ENCODE measurements at regions not wholly inside any gene's neighbourhood (a gene's known extent, or its start where the extent isn't known, plus 50 kb on each side); places are given as distances from the start of the nearest gene placed in this dataset.
"Not testable (repeated sequence)": the region's sequence is repeated elsewhere in the genome, so short reads cannot be mapped to it uniquely, and the experiment has no call there.

DNA sequence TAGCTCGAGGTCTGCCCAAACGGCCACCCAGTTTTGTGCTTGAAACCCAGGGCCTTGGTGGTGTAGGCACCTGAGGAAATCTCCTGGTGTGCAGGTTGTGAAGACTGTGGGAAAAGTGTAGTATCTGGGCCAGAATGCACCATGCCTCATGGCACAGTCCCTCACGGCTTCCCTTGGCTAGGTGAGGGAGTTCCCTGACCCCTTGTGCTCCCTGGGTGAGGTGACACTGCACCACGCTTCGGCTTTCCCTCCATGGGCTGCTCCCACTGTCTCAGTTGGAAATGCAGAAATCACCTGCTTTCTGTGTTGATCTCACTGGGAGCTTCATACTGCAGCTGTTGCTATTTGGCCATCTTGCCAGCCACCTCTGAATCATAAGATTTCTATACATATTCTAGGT is 62.4 kb upstream of the CDK6 start:
- Histone ChIP-seq H3K36me3 (ENCODE audit: control insufficient read depth in 2 of 3, insufficient read depth in 3 of 3, low read length in 3 of 3) (no peaks in the 10 kb centered on the region), H3K27ac (ENCODE audit: low read depth in 2 of 2, low read length in 2 of 2) (no peak overlapping the region), H3K4me3 (ENCODE audit: low read length in 3 of 3) (no peak overlapping the region), H3K4me1 (ENCODE audit: control insufficient read depth in 2 of 3, insufficient read depth in 2 of 3, low read depth in 1 of 3, low read length in 3 of 3) (no peaks in the 10 kb centered on the region), H3K9ac (ENCODE audit: low read length in 3 of 3) (no peak overlapping the region), H3K9me3 (ENCODE audit: control insufficient read depth in 2 of 3, insufficient read depth in 1 of 3, low read length in 3 of 3) (no peaks in the 10 kb centered on the region), H3K27me3 (ENCODE audit: control insufficient read depth, insufficient read depth, low read length) (no peaks in the 10 kb centered on the region)
- TF ChIP-seq, protein P1, sequence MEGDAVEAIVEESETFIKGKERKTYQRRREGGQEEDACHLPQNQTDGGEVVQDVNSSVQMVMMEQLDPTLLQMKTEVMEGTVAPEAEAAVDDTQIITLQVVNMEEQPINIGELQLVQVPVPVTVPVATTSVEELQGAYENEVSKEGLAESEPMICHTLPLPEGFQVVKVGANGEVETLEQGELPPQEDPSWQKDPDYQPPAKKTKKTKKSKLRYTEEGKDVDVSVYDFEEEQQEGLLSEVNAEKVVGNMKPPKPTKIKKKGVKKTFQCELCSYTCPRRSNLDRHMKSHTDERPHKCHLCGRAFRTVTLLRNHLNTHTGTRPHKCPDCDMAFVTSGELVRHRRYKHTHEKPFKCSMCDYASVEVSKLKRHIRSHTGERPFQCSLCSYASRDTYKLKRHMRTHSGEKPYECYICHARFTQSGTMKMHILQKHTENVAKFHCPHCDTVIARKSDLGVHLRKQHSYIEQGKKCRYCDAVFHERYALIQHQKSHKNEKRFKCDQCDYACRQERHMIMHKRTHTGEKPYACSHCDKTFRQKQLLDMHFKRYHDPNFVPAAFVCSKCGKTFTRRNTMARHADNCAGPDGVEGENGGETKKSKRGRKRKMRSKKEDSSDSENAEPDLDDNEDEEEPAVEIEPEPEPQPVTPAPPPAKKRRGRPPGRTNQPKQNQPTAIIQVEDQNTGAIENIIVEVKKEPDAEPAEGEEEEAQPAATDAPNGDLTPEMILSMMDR (IDR thresholded peaks at IDR 0.05; ENCODE audit: borderline replicate concordance, extremely low read depth, insufficient read depth): no peak
- DNase-seq (no peak), FAIRE-seq (no peak)
- intact Hi-C loops (cut with DNase I): no loop called here

DNA sequence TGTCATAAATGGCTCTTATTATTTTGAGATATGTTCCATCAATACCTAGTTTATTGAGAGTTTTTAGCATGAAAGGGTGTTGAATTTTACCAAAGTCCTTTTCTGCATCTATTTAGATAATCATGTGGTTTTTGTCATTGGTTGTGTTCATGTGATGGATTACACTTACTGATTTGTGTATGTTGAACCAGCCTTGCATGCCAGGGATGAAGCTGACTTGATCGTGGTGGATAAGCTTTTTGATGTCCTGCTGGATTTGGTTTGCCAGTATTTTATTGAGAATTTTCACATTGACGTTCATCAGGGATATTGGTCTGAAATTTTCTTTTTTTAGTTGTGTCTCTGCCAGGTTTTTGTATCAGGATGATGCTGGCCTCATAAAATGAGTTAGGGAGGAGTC is 58.5 kb upstream of the CDK6 start:
- H3K27me3 ChIP-seq (ENCODE audit: control insufficient read depth, insufficient read depth, low read length); H3K27ac ChIP-seq (ENCODE audit: low read depth in 2 of 2, low read length in 2 of 2); H3K4me1 ChIP-seq (ENCODE audit: control insufficient read depth in 2 of 3, insufficient read depth in 2 of 3, low read depth in 1 of 3, low read length in 3 of 3); intact Hi-C loops (cut with DNase I); DNase-seq; H3K9me3 ChIP-seq (ENCODE audit: control insufficient read depth in 2 of 3, insufficient read depth in 1 of 3, low read length in 3 of 3); H3K4me3 ChIP-seq (ENCODE audit: low read length in 3 of 3); H3K36me3 ChIP-seq (ENCODE audit: control insufficient read depth in 2 of 3, insufficient read depth in 3 of 3, low read length in 3 of 3); FAIRE-seq; H3K9ac ChIP-seq (ENCODE audit: low read length in 3 of 3): not testable (repeated sequence)

DNA sequence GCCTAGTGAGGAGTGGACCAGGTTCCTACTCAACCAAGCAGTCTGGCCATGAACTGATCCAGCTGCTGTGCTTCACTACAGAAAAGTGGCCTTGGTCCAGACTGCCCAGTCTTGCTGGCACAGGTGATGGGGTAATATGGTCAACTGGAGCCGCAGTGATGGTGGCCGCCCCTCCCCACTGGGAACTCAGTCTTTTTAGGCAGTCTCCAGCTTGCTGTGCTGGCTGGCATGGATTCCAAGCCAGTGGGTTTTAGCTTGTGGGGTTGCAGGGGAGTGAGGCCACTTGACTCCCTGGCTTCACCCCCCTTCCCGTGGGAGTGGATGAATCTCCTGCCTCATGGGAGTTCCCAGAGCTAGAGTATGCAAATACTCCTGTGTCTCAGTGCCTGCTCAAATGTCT is 52.7 kb upstream of the CDK6 start:
- DNase-seq (peak in 1 of 5 donors; percentile 35), FAIRE-seq (no peak)
- intact Hi-C loops (cut with DNase I): no loop called here
- Histone ChIP-seq H3K27me3 (ENCODE audit: control insufficient read depth, insufficient read depth, low read length) (no peaks in the 10 kb centered on the region), H3K4me1 (ENCODE audit: control insufficient read depth in 2 of 3, insufficient read depth in 2 of 3, low read depth in 1 of 3, low read length in 3 of 3) (no peaks in the 10 kb centered on the region), H3K9ac (ENCODE audit: low read length in 3 of 3) (no peak overlapping the region), H3K9me3 (ENCODE audit: control insufficient read depth in 2 of 3, insufficient read depth in 1 of 3, low read length in 3 of 3) (no peaks in the 10 kb centered on the region), H3K27ac (ENCODE audit: low read depth in 2 of 2, low read length in 2 of 2) (no peak overlapping the region), H3K4me3 (ENCODE audit: low read length in 3 of 3) (no peak overlapping the region), H3K36me3 (ENCODE audit: control insufficient read depth in 2 of 3, insufficient read depth in 3 of 3, low read length in 3 of 3) (no peaks in the 10 kb centered on the region)
- TF ChIP-seq, protein P1 (IDR thresholded peaks at IDR 0.05; ENCODE audit: borderline replicate concordance, extremely low read depth, insufficient read depth): no peak
